ENCODE measurements at regions not wholly inside any gene's neighbourhood (a gene's known extent, or its start where the extent isn't known, plus 50 kb on each side); places are given as distances from the start of the nearest gene placed in this dataset.
A peak's percentile ranks its signal among the peaks of the same experiment; 100 is the strongest.

DNA sequence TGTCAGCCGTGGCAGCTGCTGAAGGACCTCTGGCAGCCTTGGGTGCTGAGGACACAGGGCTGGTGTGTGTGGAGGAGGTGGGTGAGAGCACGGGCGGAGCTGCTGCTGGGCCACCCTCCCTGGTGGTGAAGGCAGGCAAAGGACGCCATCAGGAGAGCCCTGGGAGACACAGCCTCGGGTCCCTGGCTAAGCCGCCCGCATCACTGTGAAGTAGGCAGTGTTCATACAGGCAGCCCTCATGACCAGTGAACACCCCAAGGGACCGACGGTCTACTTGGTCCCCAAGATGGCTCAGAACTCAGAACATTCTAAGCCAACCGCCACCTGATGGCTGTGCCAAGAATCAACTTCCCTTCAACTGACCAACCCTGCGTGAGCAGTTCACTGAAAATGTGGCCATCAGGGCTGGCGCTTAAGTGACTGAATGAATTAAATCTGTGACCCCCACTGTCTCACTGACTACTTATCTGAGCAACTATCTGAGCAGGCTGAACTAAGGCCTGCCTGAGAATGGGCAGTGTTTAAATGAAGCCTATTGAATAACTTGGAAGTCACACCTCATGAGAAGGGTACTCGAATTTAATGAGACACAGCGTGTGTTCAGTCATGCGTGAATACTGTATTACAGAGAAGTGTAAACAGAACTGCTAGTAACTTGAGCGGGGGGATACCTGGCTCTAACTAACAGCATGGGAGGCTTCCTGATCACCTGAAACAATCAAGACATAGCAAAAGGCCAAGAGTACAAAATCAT is 54.7 kb upstream of the SIMC1 start:
- no peak for DNase-seq (ENCODE audit: low spot score)
- in situ Hi-C loops (cut with MboI; ENCODE audit: low pct_unique_long_range_greater_than_20kb, low sequenced_read_pairs, unreplicated experiment), result no loop called here
- TF ChIP-seq, protein P1, sequence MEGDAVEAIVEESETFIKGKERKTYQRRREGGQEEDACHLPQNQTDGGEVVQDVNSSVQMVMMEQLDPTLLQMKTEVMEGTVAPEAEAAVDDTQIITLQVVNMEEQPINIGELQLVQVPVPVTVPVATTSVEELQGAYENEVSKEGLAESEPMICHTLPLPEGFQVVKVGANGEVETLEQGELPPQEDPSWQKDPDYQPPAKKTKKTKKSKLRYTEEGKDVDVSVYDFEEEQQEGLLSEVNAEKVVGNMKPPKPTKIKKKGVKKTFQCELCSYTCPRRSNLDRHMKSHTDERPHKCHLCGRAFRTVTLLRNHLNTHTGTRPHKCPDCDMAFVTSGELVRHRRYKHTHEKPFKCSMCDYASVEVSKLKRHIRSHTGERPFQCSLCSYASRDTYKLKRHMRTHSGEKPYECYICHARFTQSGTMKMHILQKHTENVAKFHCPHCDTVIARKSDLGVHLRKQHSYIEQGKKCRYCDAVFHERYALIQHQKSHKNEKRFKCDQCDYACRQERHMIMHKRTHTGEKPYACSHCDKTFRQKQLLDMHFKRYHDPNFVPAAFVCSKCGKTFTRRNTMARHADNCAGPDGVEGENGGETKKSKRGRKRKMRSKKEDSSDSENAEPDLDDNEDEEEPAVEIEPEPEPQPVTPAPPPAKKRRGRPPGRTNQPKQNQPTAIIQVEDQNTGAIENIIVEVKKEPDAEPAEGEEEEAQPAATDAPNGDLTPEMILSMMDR (IDR thresholded peaks at IDR 0.05; ENCODE audit: extremely low read depth, insufficient read depth, missing control alignments), result no peak

DNA sequence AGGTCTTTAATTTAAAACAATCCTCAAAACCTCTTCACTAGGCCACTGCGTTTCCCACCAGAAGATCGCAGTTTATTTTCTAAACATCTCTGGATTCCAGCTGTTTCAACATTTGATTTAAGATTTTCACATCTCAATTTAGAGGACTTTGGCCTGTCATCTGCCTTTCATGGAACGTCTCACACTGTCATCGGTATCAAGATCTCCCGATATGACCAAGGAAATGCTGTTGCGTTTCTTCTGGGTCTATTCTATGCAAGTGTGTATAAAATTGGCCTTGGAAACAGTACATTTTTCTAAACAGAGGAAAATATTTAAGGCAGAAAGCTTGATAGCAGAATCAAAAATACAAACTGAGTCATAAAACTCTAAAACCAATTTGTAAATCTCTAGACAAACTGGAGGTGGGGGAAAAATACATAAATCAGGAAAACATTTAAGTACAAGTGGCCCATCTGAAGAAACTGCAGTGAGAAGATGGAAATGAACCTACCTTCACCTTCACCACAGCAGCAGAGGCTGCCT is 53.6 kb upstream of the SIMC1 start:
- in situ Hi-C loops (cut with MboI; ENCODE audit: low pct_unique_long_range_greater_than_20kb, low sequenced_read_pairs, unreplicated experiment), result no loop called here
- no peak for DNase-seq (ENCODE audit: low spot score)
- TF ChIP-seq, protein P1 (IDR thresholded peaks at IDR 0.05; ENCODE audit: extremely low read depth, insufficient read depth, missing control alignments), result no peak

DNA sequence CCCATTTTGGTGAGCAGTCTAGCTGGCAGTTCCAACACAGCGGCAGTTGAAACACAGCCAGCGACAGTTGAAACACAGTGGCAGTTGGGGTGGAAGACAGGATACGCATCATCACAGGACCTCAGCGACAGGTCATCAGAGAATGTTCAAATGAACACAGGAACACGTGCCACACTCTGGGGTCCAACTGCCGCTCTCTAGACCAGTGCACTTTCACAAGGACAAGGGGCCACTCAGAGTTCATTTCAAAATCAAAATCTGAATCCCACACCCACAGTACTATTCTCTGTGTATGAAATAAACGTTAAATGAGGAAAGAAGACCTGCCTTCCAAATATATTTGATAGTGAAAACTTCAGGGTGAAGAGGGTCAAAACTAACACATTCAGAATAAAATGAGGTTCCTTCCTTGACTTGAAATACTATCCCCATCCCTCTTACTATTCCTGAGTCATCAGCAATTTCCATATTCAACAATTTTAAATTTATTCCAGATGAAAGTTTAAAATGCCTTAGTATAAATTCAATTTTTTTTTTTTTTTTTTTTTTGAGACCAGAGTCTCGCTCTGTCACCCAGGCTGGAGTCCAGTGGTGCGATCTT is 53.0 kb upstream of the SIMC1 start:
- TF ChIP-seq, protein P1 (IDR thresholded peaks at IDR 0.05; ENCODE audit: extremely low read depth, insufficient read depth, missing control alignments), result no peak
- no peak for DNase-seq (ENCODE audit: low spot score)
- in situ Hi-C loops (cut with MboI; ENCODE audit: low pct_unique_long_range_greater_than_20kb, low sequenced_read_pairs, unreplicated experiment), result no loop called here

DNA sequence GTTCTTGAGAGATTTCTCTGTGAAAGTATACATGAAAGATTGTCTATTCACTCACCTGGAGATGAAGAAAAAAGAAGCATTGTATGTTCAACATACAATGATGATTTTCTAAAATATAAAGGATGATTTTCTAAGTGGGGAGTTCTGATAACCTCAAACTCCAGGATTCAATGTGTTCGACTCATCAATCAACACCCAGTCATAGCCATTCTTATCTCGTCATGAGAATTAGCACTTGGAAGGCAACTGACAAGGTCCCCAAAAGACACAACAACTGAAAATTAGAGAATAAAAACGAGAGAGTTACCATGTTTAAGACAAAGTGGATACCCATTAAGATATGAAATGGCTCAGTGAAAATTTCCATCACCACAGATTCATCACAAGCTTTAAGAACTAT is 52.1 kb upstream of the SIMC1 start:
- TF ChIP-seq, protein P1 (IDR thresholded peaks at IDR 0.05; ENCODE audit: extremely low read depth, insufficient read depth, missing control alignments), result no peak
- in situ Hi-C loops (cut with MboI; ENCODE audit: low pct_unique_long_range_greater_than_20kb, low sequenced_read_pairs, unreplicated experiment), result no loop called here
- DNase-seq (ENCODE audit: low spot score), result no peak

DNA sequence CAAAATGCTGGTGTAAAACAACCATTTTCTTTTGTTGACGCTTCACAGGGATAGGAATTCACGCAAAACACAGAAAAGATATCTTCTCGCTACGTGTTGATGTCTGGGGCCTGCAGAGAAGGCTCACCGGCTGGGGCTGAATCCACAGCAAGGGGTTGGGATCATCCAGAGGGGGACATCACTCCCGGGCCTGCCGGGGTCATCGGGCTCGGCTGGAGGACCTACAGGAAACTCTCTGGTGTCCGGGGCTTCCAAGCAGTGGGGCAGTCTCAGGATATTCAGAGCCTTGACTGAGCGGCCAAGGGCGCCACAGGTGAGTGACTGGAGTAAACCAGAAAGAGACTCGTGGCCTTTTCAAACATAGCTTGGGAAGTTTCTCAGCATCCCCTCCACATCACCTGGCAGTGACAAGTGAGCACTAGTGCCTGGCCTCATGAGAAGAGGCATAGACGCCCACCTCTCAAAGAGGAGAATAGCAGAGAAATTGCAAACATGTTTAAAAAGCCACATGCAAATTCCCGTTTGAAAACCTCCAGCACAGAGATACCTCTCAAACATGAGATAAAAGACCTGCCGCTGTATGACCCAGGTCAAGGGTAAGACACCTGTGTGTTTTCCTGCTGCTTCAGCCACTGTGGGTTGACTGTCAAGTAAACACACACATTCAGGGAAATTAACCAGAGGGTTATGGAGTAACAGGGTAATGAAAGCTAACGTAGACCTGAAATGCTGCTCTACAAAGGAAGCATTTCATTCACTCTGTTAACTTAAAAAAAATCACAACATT is 50.8 kb upstream of the SIMC1 start:
- TF ChIP-seq, protein P1 (IDR thresholded peaks at IDR 0.05; ENCODE audit: extremely low read depth, insufficient read depth, missing control alignments), result no peak
- in situ Hi-C loops (cut with MboI; ENCODE audit: low pct_unique_long_range_greater_than_20kb, low sequenced_read_pairs, unreplicated experiment), result no loop called here
- peak; percentile 10 for DNase-seq (ENCODE audit: low spot score)

DNA sequence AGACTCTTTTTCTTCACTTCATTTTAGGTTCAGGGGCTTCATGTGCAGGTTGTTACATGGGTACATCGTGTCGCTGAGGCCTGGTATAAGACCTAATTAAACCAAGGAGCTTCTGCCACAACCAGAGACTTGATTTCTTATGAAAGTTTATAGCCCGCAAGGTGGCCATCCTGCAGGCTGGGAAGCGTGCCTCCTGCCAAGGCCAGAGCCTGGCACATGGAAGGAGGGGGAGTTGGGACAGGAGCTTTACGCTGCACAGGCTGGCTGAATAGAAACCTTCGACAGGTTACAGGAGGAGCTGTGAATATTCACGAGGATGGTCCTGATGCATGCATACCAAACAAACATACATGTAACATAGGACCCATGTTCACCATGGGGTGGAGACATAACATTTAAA is 50.1 kb upstream of the SIMC1 start:
- DNase-seq (ENCODE audit: low spot score), result peak; percentile 5
- TF ChIP-seq, protein P1 (IDR thresholded peaks at IDR 0.05; ENCODE audit: extremely low read depth, insufficient read depth, missing control alignments), result no peak
- in situ Hi-C loops (cut with MboI; ENCODE audit: low pct_unique_long_range_greater_than_20kb, low sequenced_read_pairs, unreplicated experiment), result no loop called here
